Rectal smooth muscle tissue (tissue), 1 donor: ENCODE measurements at regions not wholly inside any gene's neighbourhood (a gene's known extent, or its start where the extent isn't known, plus 50 kb on each side); places are given as distances from the start of the nearest gene placed in this dataset.

Experiments used
- H3K27ac ChIP-seq: one replicate; pipeline ENCODE4 v1.7.0; 2013; ENCODE audit warnings: low read depth, low read length, inconsistent platforms
- H3K27me3 ChIP-seq: one replicate; pipeline ENCODE4 v1.7.0; 2013; ENCODE audit warnings: low read length; ENCODE audit not compliant: control insufficient read depth, insufficient read depth
- H3K36me3 ChIP-seq: one replicate; pipeline ENCODE4 v1.7.0; 2013; ENCODE audit warnings: low read length; ENCODE audit not compliant: control insufficient read depth, insufficient read depth
- H3K4me1 ChIP-seq: one replicate; pipeline ENCODE4 v1.7.0; 2013; ENCODE audit warnings: low read length; ENCODE audit not compliant: control insufficient read depth, insufficient read depth
- H3K4me3 ChIP-seq: one replicate; pipeline ENCODE4 v1.7.0; 2013; ENCODE audit warnings: low read length
- H3K9ac ChIP-seq: one replicate; pipeline ENCODE4 v1.7.0; 2013; ENCODE audit warnings: low read length

- Histone ChIP-seq H3K4me3 (no peak overlapping the region), H3K27me3 (no peaks in the 10 kb centered on the region), H3K4me1 (no peaks in the 10 kb centered on the region), H3K36me3 (no peaks in the 10 kb centered on the region), H3K9ac (no peak overlapping the region), H3K27ac (no peak overlapping the region)
Measured at GRCh38 chr4:13316354-13316753, 167.8 kb downstream of the RAB28 start.

DNA sequence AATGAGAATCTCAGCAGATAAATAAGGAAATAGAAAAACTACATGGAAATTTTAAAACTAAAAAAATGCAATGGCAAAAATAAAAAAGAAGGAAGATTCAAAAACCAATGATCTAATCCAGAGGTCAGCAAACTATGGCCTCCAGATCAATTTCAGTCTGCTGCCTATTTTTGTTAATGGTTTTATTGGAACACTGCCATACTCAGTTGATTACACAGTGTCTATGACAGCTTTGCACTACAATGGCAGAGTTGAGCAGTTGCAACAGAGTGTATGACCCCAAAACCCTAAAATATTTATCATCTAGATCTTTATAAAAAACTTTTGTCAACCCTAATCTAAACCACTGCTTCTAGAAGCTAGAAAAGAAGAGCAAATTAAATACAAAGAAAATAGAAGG lies 170.3 kb downstream of the RAB28 start:
- no peaks in the 10 kb centered on the region for H3K36me3 ChIP-seq

DNA sequence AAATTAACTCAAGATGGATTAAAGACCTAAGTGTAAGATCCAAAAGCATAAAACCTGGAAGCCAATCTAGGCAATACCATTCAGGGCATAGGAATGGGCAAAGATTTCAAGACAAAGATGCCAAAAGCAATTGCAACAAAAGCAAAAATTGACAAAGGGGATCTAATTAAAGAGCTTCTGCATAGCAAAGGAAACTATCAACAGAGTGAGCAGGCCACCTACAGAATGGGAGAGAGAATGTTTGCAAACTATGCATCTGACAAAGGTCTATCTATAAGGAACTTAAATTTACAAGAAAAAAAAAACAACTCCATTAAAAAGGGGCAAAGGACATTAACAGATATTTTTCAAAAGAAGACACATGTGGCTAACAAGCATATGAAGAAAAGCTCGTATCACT lies 171.9 kb downstream of the RAB28 start:
- H3K36me3 ChIP-seq: no peaks in the 10 kb centered on the region
- H3K9ac ChIP-seq: no peak overlapping the region
- no peaks in the 10 kb centered on the region for H3K4me1 ChIP-seq
- H3K27ac ChIP-seq: no peak overlapping the region
- H3K4me3 ChIP-seq: no peak overlapping the region
- no peaks in the 10 kb centered on the region for H3K27me3 ChIP-seq

More for the DNA sequence above, 170.3 kb downstream of the RAB28 start:
- H3K4me3 ChIP-seq: no peak overlapping the region
- no peak overlapping the region for H3K9ac ChIP-seq
- no peak overlapping the region for H3K27ac ChIP-seq
- H3K27me3 ChIP-seq: no peaks in the 10 kb centered on the region
- no peaks in the 10 kb centered on the region for H3K4me1 ChIP-seq

GRCh38 chr4:13309751-13310150 lies 174.4 kb downstream of the RAB28 start:
- Histone ChIP-seq H3K4me3 (no peak overlapping the region), H3K36me3 (no peaks in the 10 kb centered on the region), H3K27me3 (no peaks in the 10 kb centered on the region), H3K9ac (no peak overlapping the region), H3K4me1 (no peaks in the 10 kb centered on the region), H3K27ac (no peak overlapping the region)

DNA sequence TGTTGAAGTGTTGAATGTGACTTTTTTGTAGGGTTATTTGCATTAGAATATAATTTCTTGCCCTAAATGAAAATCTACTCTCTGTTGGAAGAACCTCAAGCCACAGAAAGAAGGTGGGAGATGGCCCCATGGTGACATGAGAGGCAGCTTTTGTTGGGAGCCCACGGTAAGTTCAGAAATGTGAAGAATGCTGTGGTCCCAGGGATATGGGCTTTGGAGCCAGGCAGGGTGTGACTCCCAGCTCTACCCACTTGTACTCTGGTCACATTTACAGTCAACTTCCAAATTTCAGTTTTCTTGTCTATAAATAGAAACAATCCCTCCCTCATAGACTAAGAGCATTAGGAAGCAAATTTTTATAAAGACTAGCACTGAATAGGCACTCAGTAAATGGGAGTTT lies 177.8 kb downstream of the RAB28 start:
- Histone ChIP-seq H3K27me3 (no peaks in the 10 kb centered on the region), H3K4me3 (no peak overlapping the region), H3K36me3 (no peaks in the 10 kb centered on the region), H3K4me1 (no peaks in the 10 kb centered on the region), H3K9ac (no peak overlapping the region), H3K27ac (no peak overlapping the region)

- no peaks in the 10 kb centered on the region for H3K36me3 ChIP-seq
- no peak overlapping the region for H3K4me3 ChIP-seq
- H3K4me1 ChIP-seq: peaks cover 11% of the 10 kb centered on the region
- H3K27ac ChIP-seq: no peak overlapping the region
- no peak overlapping the region for H3K9ac ChIP-seq
- no peaks in the 10 kb centered on the region for H3K27me3 ChIP-seq
Measured at GRCh38 chr4:13302876-13303275, 181.3 kb downstream of the RAB28 start.

GRCh38 chr4:13299343-13299742 lies 184.8 kb downstream of the RAB28 start:
- Histone ChIP-seq H3K9ac (no peak overlapping the region), H3K27ac (peak overlapping the region; percentile 86), H3K4me3 (no peak overlapping the region), H3K27me3 (no peaks in the 10 kb centered on the region), H3K36me3 (no peaks in the 10 kb centered on the region), H3K4me1 (peaks cover 13% of the 10 kb centered on the region)

- H3K9ac ChIP-seq: no peak overlapping the region
- H3K4me1 ChIP-seq: peaks cover 13% of the 10 kb centered on the region
- H3K4me3 ChIP-seq: peak overlapping the region; percentile 47
- H3K27ac ChIP-seq: peak overlapping the region; percentile 86
- H3K36me3 ChIP-seq: no peaks in the 10 kb centered on the region
- H3K27me3 ChIP-seq: no peaks in the 10 kb centered on the region
Measured at GRCh38 chr4:13298655-13299054, 185.5 kb downstream of the RAB28 start.

- Histone ChIP-seq H3K4me1 (peaks cover 19% of the 10 kb centered on the region), H3K27ac (peak overlapping the region; percentile 38), H3K4me3 (no peak overlapping the region), H3K36me3 (no peaks in the 10 kb centered on the region), H3K27me3 (no peaks in the 10 kb centered on the region), H3K9ac (no peak overlapping the region)
Measured at GRCh38 chr4:13296986-13297385, 187.2 kb downstream of the RAB28 start.

DNA sequence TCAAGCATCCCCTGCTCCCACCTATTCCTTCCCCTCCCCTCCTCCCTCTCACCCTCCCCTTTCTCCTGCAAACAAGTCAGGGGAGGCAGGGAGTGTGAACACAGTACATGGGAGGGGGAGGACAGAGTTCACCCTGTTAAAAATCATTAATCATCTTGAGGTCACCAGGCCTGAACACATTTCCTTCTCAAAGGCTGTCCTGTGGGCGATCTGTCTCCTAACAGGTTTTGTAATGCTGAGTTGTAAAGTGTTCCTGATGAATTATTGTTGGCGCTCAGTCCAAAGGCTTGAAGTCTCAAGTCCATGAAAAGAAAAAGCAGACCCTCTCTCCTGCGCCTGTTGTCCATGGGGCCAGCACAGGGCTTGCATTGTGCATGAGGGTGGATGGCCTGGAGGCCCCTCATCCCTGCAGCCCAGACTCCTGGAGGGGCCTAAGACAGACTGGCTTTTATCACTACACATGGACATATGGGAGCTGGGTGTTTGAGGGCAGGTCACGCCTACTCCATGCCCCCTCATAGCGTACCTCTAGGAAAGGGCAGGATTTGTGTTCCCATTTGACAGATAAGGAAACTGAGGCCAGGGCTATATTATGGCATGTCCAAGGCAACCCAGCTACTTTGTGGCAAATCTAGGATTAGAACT lies 189.1 kb downstream of the RAB28 start:
- H3K4me1 ChIP-seq: peaks cover 19% of the 10 kb centered on the region
- H3K27ac ChIP-seq: no peak overlapping the region
- H3K9ac ChIP-seq: no peak overlapping the region
- H3K4me3 ChIP-seq: no peak overlapping the region
- H3K36me3 ChIP-seq: no peaks in the 10 kb centered on the region
- no peaks in the 10 kb centered on the region for H3K27me3 ChIP-seq

- Histone ChIP-seq H3K9ac (no peak overlapping the region), H3K4me1 (peaks cover 7% of the 10 kb centered on the region), H3K4me3 (no peak overlapping the region), H3K27me3 (no peaks in the 10 kb centered on the region), H3K27ac (no peak overlapping the region), H3K36me3 (no peaks in the 10 kb centered on the region)
Measured at GRCh38 chr4:13292372-13292771, 191.8 kb downstream of the RAB28 start.

DNA sequence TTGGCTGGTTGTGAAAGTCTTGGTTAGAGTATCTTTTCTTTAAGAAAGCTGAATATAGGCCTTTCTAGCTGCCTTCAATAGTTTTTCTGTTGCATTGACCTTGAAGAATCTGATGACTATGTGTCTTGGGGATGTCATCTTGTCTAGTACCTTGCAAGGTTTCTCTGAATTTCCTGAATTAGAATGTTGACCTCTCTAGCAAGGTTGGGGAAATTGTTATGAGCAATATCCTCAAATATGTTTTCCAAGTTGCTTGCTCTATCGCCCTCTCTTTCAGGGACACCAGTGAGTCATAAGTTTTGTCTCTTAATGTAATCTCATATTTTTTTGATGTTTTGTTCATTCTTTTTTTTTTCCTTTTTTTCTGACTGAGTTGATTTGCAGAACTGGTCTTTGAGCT lies 194.7 kb downstream of the RAB28 start:
- Histone ChIP-seq H3K4me1 (peaks cover 5% of the 10 kb centered on the region), H3K36me3 (no peaks in the 10 kb centered on the region), H3K27ac (no peak overlapping the region), H3K4me3 (no peak overlapping the region), H3K27me3 (no peaks in the 10 kb centered on the region), H3K9ac (no peak overlapping the region)

DNA sequence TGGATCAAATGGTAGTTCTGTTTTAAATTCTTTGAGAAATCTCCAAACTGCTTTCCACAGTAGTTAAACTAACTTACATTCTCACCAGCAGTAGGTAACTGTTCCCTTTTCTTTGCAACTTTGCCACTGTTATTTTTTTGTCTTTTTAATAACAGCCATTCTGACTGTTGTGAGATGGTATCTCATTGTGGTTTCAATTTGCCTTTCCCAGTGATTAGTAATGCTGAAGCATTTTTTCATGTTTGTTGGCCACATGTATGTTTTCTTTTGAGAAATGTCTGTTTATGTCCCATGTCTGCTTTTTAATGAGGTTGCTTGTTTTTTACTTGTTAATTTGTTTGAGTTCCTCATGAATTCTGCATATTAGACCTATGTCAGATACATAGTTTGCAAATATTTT lies 198.8 kb downstream of the RAB28 start:
- Histone ChIP-seq H3K36me3 (no peaks in the 10 kb centered on the region), H3K27me3 (no peaks in the 10 kb centered on the region), H3K4me3 (no peak overlapping the region), H3K9ac (no peak overlapping the region), H3K27ac (no peak overlapping the region), H3K4me1 (no peaks in the 10 kb centered on the region)
